Natural killer cell (primary cell): ENCODE measurements at regions not wholly inside any gene's neighbourhood (a gene's known extent, or its start where the extent isn't known, plus 50 kb on each side); places are given as distances from the start of the nearest gene placed in this dataset.

Source experiments
- ATAC-seq, 3 donors: fragments of 150-1000 bp in 2 of 3; fragments of 200-7000 bp in 1 of 3; cut with Tn5 transposase; 1 replicate in 1 of 3; 2 replicates in 2 of 3; pipeline ENCODE4 v1.10.0; 2021; ENCODE audit warnings: mild to moderate bottlenecking in 2 of 3, moderate library complexity in 2 of 3
- DNase-seq, 2 donors: peaks; one replicate each; pipeline versions ENCODE4 v3.0.0 to v3.0.0-alpha.2; 2013 to 2021; ENCODE audit warnings: mixed read lengths in 1 of 2
- H3K27ac ChIP-seq: one replicate; pipeline ENCODE4 v1.5.1; 2013; ENCODE audit warnings: mild to moderate bottlenecking, low read length
- H3K27me3 ChIP-seq: one replicate; pipeline ENCODE4 v1.6.1; 2013; ENCODE audit warnings: low read length; ENCODE audit not compliant: control insufficient read depth, insufficient read depth
- H3K36me3 ChIP-seq: one replicate; pipeline ENCODE4 v1.6.1; 2013; ENCODE audit warnings: low read length; ENCODE audit not compliant: control insufficient read depth, insufficient read depth
- H3K4me1 ChIP-seq: one replicate; pipeline ENCODE4 v1.6.1; 2013; ENCODE audit warnings: low read length; ENCODE audit not compliant: control insufficient read depth, insufficient read depth
- H3K4me3 ChIP-seq: one replicate; pipeline ENCODE4 v1.5.1; 2013; ENCODE audit warnings: low read length
- H3K9me3 ChIP-seq: one replicate; pipeline ENCODE4 v1.6.1; 2013; ENCODE audit warnings: low read length; ENCODE audit not compliant: control insufficient read depth, insufficient read depth
- H3K27ac Mint-ChIP-seq, 2 donors: one replicate each; pipeline ENCODE4 v1.8.0; 2022; ENCODE audit warnings: mild to moderate bottlenecking in 2 of 2, mixed read lengths in 2 of 2, moderate library complexity in 1 of 2
- H3K27me3 Mint-ChIP-seq, 2 donors: one replicate each; pipeline ENCODE4 v1.8.0; 2022; ENCODE audit warnings: low read depth in 2 of 2, mixed read lengths in 2 of 2
- H3K36me3 Mint-ChIP-seq: one replicate; pipeline ENCODE4 v1.8.0; 2022; ENCODE audit warnings: mixed read lengths
- H3K4me1 Mint-ChIP-seq, 2 donors: one replicate each; pipeline ENCODE4 v1.8.0; 2022; ENCODE audit warnings: mixed read lengths in 2 of 2
- H3K4me3 Mint-ChIP-seq: one replicate; pipeline ENCODE4 v1.8.0; 2022; ENCODE audit warnings: mild to moderate bottlenecking, moderate library complexity, mixed read lengths
- H3K9me3 Mint-ChIP-seq, 2 donors: one replicate each; pipeline ENCODE4 v1.8.0; 2022; ENCODE audit warnings: mixed read lengths in 2 of 2
- WGBS: methylation state at CpG from one replicate; pipeline ENCODE4 v1.1.7; 2013; ENCODE audit warnings: missing lambda C conversion rate; ENCODE audit not compliant: insufficient coverage; 5-methylcytosine and 5-hydroxymethylcytosine counted together
- intact Hi-C: fragments of 100-400 bp; cut with micrococcal nuclease; formaldehyde crosslinking; loops from one replicate; pipeline ENCODE4 v1.14.2; 2022
- TF ChIP-seq, protein P1 (sequence below): fragments of 200-600 bp; IDR thresholded peaks from one replicate; pipeline ENCODE4 v1.8.0; 2022; ENCODE audit warnings: antibody characterized with exemption

DNA sequence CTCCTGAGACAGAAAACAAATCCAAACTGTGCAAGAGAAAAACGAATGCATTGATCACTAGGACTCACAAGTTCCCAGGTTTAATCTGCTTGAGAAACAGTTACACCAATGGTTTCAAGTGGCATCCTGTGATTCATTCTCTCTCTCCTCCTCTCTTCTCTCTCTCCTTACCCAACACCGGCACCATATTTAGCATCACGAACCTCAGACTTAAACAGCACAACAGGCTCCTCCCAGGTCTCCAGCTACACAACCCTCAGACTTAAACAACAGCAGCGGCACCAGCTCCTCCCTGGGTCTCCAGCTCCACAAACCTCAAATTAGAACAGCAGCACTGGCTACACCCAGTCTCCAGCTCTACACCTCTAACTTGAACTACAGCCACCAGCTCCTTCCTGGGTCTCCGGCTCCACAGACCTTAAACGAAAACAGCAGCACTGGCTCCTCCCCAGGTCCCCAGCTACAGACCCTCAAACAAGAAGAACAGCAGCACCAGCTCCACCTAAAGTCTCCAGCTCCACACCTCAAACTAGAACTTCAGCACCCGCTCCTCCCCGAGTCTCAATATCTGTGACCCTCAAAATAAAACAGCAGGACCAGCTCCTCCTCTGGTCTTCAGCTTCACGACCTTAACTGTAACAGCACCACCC lies 355.9 kb downstream of the PREX1 start:
- Histone ChIP-seq H3K36me3 (no peaks in the 10 kb centered on the region), H3K4me3 (no peak overlapping the region), H3K27ac (no peak overlapping the region), H3K27me3 (no peaks in the 10 kb centered on the region), H3K4me1 (no peaks in the 10 kb centered on the region), H3K9me3 (no peaks in the 10 kb centered on the region)
- intact Hi-C loops = no loop called here
- Mint-ChIP-seq H3K4me3 (no peak overlapping the region), H3K27me3 (peaks cover 0 to 1% of the 10 kb centered on the region in 2 donors), H3K4me1 (peaks cover 5 to 6% of the 10 kb centered on the region in 2 donors), H3K27ac (no peak overlapping the region), H3K9me3 (no peaks in the 10 kb centered on the region), H3K36me3 (no peaks in the 10 kb centered on the region)
- ATAC-seq = no peak
- WGBS = 66% methylated on average over 9 of the region's 9 CpGs
- DNase-seq = no peak
- TF ChIP-seq, protein P1, sequence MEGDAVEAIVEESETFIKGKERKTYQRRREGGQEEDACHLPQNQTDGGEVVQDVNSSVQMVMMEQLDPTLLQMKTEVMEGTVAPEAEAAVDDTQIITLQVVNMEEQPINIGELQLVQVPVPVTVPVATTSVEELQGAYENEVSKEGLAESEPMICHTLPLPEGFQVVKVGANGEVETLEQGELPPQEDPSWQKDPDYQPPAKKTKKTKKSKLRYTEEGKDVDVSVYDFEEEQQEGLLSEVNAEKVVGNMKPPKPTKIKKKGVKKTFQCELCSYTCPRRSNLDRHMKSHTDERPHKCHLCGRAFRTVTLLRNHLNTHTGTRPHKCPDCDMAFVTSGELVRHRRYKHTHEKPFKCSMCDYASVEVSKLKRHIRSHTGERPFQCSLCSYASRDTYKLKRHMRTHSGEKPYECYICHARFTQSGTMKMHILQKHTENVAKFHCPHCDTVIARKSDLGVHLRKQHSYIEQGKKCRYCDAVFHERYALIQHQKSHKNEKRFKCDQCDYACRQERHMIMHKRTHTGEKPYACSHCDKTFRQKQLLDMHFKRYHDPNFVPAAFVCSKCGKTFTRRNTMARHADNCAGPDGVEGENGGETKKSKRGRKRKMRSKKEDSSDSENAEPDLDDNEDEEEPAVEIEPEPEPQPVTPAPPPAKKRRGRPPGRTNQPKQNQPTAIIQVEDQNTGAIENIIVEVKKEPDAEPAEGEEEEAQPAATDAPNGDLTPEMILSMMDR = no peak

DNA sequence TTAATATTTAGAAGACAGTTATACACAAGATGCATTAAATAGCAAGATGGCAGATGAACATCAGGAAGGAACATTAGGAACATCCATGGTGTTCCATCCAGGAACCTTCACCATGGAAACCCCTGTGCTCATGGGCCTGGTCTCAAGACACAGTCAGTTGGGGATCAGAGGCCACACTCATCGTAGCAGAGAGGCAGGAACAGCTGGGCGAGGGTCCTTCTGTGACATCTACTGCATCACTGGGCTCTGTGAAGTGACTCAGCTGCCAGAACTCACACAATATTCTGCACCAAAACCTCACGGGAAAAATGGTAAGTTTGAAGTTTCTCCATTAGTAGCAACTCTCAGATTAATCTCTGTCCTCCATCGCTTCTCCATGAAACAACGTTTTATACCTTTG lies 356.6 kb downstream of the PREX1 start:
- 70% methylated on average over 3 of the region's 5 CpGs for WGBS
- Mint-ChIP-seq H3K4me1 (peaks cover 5 to 6% of the 10 kb centered on the region in 2 donors), H3K36me3 (no peaks in the 10 kb centered on the region), H3K4me3 (no peak overlapping the region), H3K9me3 (no peaks in the 10 kb centered on the region), H3K27me3 (no peaks in the 10 kb centered on the region), H3K27ac (no peak overlapping the region)
- TF ChIP-seq, protein P1 = no peak
- Histone ChIP-seq H3K4me1 (no peaks in the 10 kb centered on the region), H3K36me3 (no peaks in the 10 kb centered on the region), H3K9me3 (no peaks in the 10 kb centered on the region), H3K4me3 (no peak overlapping the region), H3K27me3 (no peaks in the 10 kb centered on the region), H3K27ac (no peak overlapping the region)
- no peak for DNase-seq
- no peak for ATAC-seq
- intact Hi-C loops = no loop called here

DNA sequence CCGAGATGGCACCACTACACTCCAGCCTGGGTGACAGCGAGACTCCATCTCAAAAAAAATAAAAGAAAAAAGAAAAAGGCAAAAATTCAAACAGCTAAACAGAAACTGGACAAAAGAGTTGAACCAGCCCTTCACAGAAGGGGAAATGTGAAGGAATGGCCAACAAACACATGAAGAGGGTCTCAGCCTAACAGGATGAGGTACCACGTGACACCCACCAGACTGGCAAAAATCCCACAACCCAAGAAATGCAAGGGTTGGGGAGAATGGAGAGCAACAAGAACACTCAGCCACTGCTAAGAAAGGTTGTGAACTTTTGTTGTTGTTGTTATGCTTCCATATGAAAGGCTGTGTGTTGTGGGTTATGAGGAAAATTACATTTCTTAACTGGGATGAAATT lies 357.7 kb downstream of the PREX1 start:
- TF ChIP-seq, protein P1 = no peak
- 90% methylated on average over 2 of the region's 3 CpGs for WGBS
- Histone ChIP-seq H3K36me3 (no peaks in the 10 kb centered on the region), H3K9me3 (no peaks in the 10 kb centered on the region), H3K27me3 (no peaks in the 10 kb centered on the region), H3K4me1 (no peaks in the 10 kb centered on the region), H3K27ac (no peak overlapping the region), H3K4me3 (no peak overlapping the region)
- DNase-seq (no peak), ATAC-seq (no peak)
- H3K4me1 Mint-ChIP-seq = peaks cover 5 to 6% of the 10 kb centered on the region in 2 donors
- H3K9me3 Mint-ChIP-seq = no peaks in the 10 kb centered on the region
- intact Hi-C loops = no loop called here
- H3K36me3 Mint-ChIP-seq = no peaks in the 10 kb centered on the region
- no peaks in the 10 kb centered on the region for H3K27me3 Mint-ChIP-seq
- no peak overlapping the region for H3K27ac Mint-ChIP-seq
- no peak overlapping the region for H3K4me3 Mint-ChIP-seq

DNA sequence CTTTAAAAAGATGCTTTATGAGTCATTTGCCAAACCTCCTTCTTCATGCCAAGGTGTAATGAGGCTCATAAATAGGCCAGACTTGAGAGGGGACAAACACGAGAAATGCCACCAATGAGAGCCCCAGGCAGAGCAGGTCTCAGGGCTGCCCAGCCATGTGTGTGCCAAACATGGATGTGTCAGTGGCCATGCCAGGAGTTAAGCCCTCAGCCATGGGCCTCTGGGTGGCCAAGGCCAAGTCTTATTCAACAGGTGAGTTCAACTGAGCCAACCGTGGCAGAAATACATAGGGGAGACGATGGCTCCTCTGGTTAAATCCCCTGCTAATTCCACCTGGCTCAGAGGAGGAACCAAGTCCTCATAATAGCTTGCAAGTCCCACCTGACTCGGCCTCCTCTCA lies 358.8 kb downstream of the PREX1 start:
- H3K27me3 Mint-ChIP-seq = no peaks in the 10 kb centered on the region
- intact Hi-C loops = no loop called here
- no peaks in the 10 kb centered on the region for H3K36me3 Mint-ChIP-seq

More for the DNA sequence above, 358.8 kb downstream of the PREX1 start:
- no peak for ATAC-seq
- Mint-ChIP-seq H3K27ac (no peak overlapping the region), H3K4me3 (no peak overlapping the region), H3K4me1 (peaks cover 5 to 6% of the 10 kb centered on the region in 2 donors), H3K9me3 (no peaks in the 10 kb centered on the region)
- WGBS = 88% methylated on average over 4 of the region's 4 CpGs
- no peaks in the 10 kb centered on the region for H3K27me3 ChIP-seq
- TF ChIP-seq, protein P1 = no peak
- H3K27ac ChIP-seq = no peak overlapping the region
- no peaks in the 10 kb centered on the region for H3K36me3 ChIP-seq
- no peaks in the 10 kb centered on the region for H3K4me1 ChIP-seq
- no peaks in the 10 kb centered on the region for H3K9me3 ChIP-seq
- no peak overlapping the region for H3K4me3 ChIP-seq
- DNase-seq = no peak
